ENCODE measurements at regions not wholly inside any gene's neighbourhood (a gene's known extent, or its start where the extent isn't known, plus 50 kb on each side); places are given as distances from the start of the nearest gene placed in this dataset.

GRCh38 chr17:27968206-27968732 lies 74.2 kb upstream of the NLK start:
- TF ChIP-seq SMC3 (conservative IDR thresholded peaks at IDR 0.05; ENCODE audit: poor library complexity) (no peak), REST (IDR thresholded peaks at IDR 0.05; ENCODE audit: borderline replicate concordance) (no peak), EP300 (conservative IDR thresholded peaks at IDR 0.05; ENCODE audit: poor library complexity, severe bottlenecking) (no peak), RAD21 (conservative IDR thresholded peaks at IDR 0.05) (no peak), POLR2AphosphoS5 (IDR thresholded peaks at IDR 0.05) (no peak), TAF1 (IDR thresholded peaks at IDR 0.05; ENCODE audit: low read depth) (no peak), CTCF (IDR thresholded peaks at IDR 0.05; ENCODE audit: poor library complexity, severe bottlenecking) (no peak), MXI1 (conservative IDR thresholded peaks at IDR 0.05; ENCODE audit: poor library complexity, severe bottlenecking) (no peak), EZH2 (IDR thresholded peaks at IDR 0.05; ENCODE audit: borderline replicate concordance, insufficient read depth, low read length, poor library complexity, severe bottlenecking) (no peak)
- H3K4me2 ChIP-seq (ENCODE audit: low read length): no peak overlapping the region
- H3F3A ChIP-seq (ENCODE audit: insufficient read depth, low read length, poor library complexity, severe bottlenecking): no peaks in the 10 kb centered on the region
- no peaks in the 10 kb centered on the region for H3K27me3 ChIP-seq (ENCODE audit: insufficient read depth, low read depth, low read length)
- no peaks in the 10 kb centered on the region for H3K79me2 ChIP-seq (replicated peaks; ENCODE audit: insufficient read depth, low read length)
- H3K4me3 ChIP-seq (ENCODE audit: low read length): no peak overlapping the region
- H4K20me1 ChIP-seq (ENCODE audit: insufficient read depth): no peaks in the 10 kb centered on the region
- no peaks in the 10 kb centered on the region for H3K9me2 ChIP-seq (ENCODE audit: insufficient read depth, low read length)
- H3K27ac ChIP-seq (ENCODE audit: low read length): no peak overlapping the region
- H3K9ac ChIP-seq (ENCODE audit: low read length): no peak overlapping the region
- H3K36me3 ChIP-seq (ENCODE audit: insufficient read depth, low read length): no peaks in the 10 kb centered on the region
- no peak overlapping the region for H2AFZ ChIP-seq (ENCODE audit: low read depth, low read length)
- no peaks in the 10 kb centered on the region for H3K9me3 ChIP-seq (ENCODE audit: low read length)

- Histone ChIP-seq H3K4me2 (ENCODE audit: low read length) (no peak overlapping the region), H3K36me3 (ENCODE audit: insufficient read depth, low read length) (no peaks in the 10 kb centered on the region), H3K9me3 (ENCODE audit: low read length) (no peaks in the 10 kb centered on the region), H4K20me1 (ENCODE audit: insufficient read depth) (no peaks in the 10 kb centered on the region), H3K9me2 (ENCODE audit: insufficient read depth, low read length) (no peaks in the 10 kb centered on the region), H3F3A (ENCODE audit: insufficient read depth, low read length, poor library complexity, severe bottlenecking) (no peaks in the 10 kb centered on the region), H3K27me3 (ENCODE audit: insufficient read depth, low read depth, low read length) (no peaks in the 10 kb centered on the region), H3K4me3 (ENCODE audit: low read length) (no peak overlapping the region), H2AFZ (ENCODE audit: low read depth, low read length) (no peak overlapping the region), H3K27ac (ENCODE audit: low read length) (no peak overlapping the region), H3K79me2 (replicated peaks; ENCODE audit: insufficient read depth, low read length) (no peaks in the 10 kb centered on the region), H3K9ac (ENCODE audit: low read length) (no peak overlapping the region)
- no peak for TF ChIP-seq POLR2AphosphoS5 (IDR thresholded peaks at IDR 0.05)
- no peak for TF ChIP-seq EP300 (conservative IDR thresholded peaks at IDR 0.05; ENCODE audit: poor library complexity, severe bottlenecking)
- TF ChIP-seq MXI1 (conservative IDR thresholded peaks at IDR 0.05; ENCODE audit: poor library complexity, severe bottlenecking): no peak
- no peak for TF ChIP-seq EZH2 (IDR thresholded peaks at IDR 0.05; ENCODE audit: borderline replicate concordance, insufficient read depth, low read length, poor library complexity, severe bottlenecking)
- TF ChIP-seq SMC3 (conservative IDR thresholded peaks at IDR 0.05; ENCODE audit: poor library complexity): no peak
- no peak for TF ChIP-seq RAD21 (conservative IDR thresholded peaks at IDR 0.05)
- no peak for TF ChIP-seq TAF1 (IDR thresholded peaks at IDR 0.05; ENCODE audit: low read depth)
- no peak for TF ChIP-seq REST (IDR thresholded peaks at IDR 0.05; ENCODE audit: borderline replicate concordance)
- no peak for TF ChIP-seq CTCF (IDR thresholded peaks at IDR 0.05; ENCODE audit: poor library complexity, severe bottlenecking)
Observed at GRCh38 chr17:27970587-27970986, 71.9 kb upstream of the NLK start.

Measured in neural cell (in vitro differentiated cells).